ENCODE measurements at regions not wholly inside any gene's neighbourhood (a gene's known extent, or its start where the extent isn't known, plus 50 kb on each side); places are given as distances from the start of the nearest gene placed in this dataset.

- Histone ChIP-seq H3K27ac (ENCODE audit: low read depth in 1 of 2, low read length in 2 of 2) (no peak overlapping the region), H3K4me1 (ENCODE audit: insufficient read depth, low read length) (no peaks in the 10 kb centered on the region), H3K27me3 (ENCODE audit: control insufficient read depth in 1 of 2, insufficient read depth in 2 of 2, low read length in 2 of 2) (no peaks in the 10 kb centered on the region), H3K9me3 (ENCODE audit: control insufficient read depth in 1 of 2, insufficient read depth in 1 of 2, low read length in 2 of 2) (peaks cover 3 to 5% of the 10 kb centered on the region in 2 experiments), H3K4me3 (ENCODE audit: low read length) (no peak overlapping the region), H3K36me3 (ENCODE audit: insufficient read depth, low read length) (no peaks in the 10 kb centered on the region)
- peaks cover 10% of the 10 kb centered on the region for H3K9me3 Mint-ChIP-seq
- no peaks in the 10 kb centered on the region for H3K36me3 Mint-ChIP-seq (ENCODE audit: low read depth)
- H3K4me1 Mint-ChIP-seq (ENCODE audit: low read depth), result no peaks in the 10 kb centered on the region
- ChIA-PET CTCF (interaction anchor here (0.5 kb wide), 1 partner anchor 1904 kb away, joined by 3 read pairs; no protein-coding TSS in a partner anchor), POLR2A (no interaction called here)
- TF ChIP-seq CTCF (IDR thresholded peaks at IDR 0.05), result no peak
- H3K4me3 Mint-ChIP-seq, result no peak overlapping the region
- DNase-seq (no peak), ATAC-seq (ENCODE audit: poor library complexity) (no peak)
- intact Hi-C loops (cut with DNase I, micrococcal nuclease), result no loop called here
- H3K27me3 Mint-ChIP-seq, result no peaks in the 10 kb centered on the region
- no peak overlapping the region for H3K27ac Mint-ChIP-seq
Observed at GRCh38 chr16:8342276-8342675, 248.0 kb downstream of the TMEM114 start.

- no peak overlapping the region for H3K4me3 Mint-ChIP-seq
Observed at GRCh38 chr16:8330761-8331160, 259.6 kb downstream of the TMEM114 start.

GRCh38 chr16:8326232-8326631 lies 264.1 kb downstream of the TMEM114 start:
- Mint-ChIP-seq H3K27me3 (no peaks in the 10 kb centered on the region), H3K9me3 (peaks cover 10% of the 10 kb centered on the region), H3K4me3 (no peak overlapping the region), H3K4me1 (ENCODE audit: low read depth) (no peaks in the 10 kb centered on the region), H3K36me3 (ENCODE audit: low read depth) (no peaks in the 10 kb centered on the region), H3K27ac (no peak overlapping the region)
- CTCF ChIA-PET, result no interaction called here
- ATAC-seq (ENCODE audit: poor library complexity) (no peak), DNase-seq (no peak)
- Histone ChIP-seq H3K27me3 (ENCODE audit: control insufficient read depth in 1 of 2, insufficient read depth in 2 of 2, low read length in 2 of 2) (no peaks in the 10 kb centered on the region), H3K4me1 (ENCODE audit: insufficient read depth, low read length) (no peaks in the 10 kb centered on the region), H3K36me3 (ENCODE audit: insufficient read depth, low read length) (no peaks in the 10 kb centered on the region), H3K4me3 (ENCODE audit: low read length) (no peak overlapping the region), H3K27ac (ENCODE audit: low read depth in 1 of 2, low read length in 2 of 2) (no peak overlapping the region), H3K9me3 (ENCODE audit: control insufficient read depth in 1 of 2, insufficient read depth in 1 of 2, low read length in 2 of 2) (peaks cover 6% of the 10 kb centered on the region in 2 experiments)
- no peak for TF ChIP-seq CTCF (IDR thresholded peaks at IDR 0.05)
- POLR2A ChIA-PET, result no interaction called here
- intact Hi-C loops (cut with DNase I, micrococcal nuclease), result no loop called here

More at GRCh38 chr16:8330761-8331160, 259.6 kb downstream of the TMEM114 start:
- Mint-ChIP-seq H3K4me1 (ENCODE audit: low read depth) (no peaks in the 10 kb centered on the region), H3K27ac (no peak overlapping the region), H3K36me3 (ENCODE audit: low read depth) (no peaks in the 10 kb centered on the region), H3K27me3 (no peaks in the 10 kb centered on the region), H3K9me3 (peaks cover 3% of the 10 kb centered on the region)
- no peak overlapping the region for H3K27ac ChIP-seq (ENCODE audit: low read depth in 1 of 2, low read length in 2 of 2)
- intact Hi-C loops (cut with DNase I, micrococcal nuclease), result no loop called here
- H3K4me3 ChIP-seq (ENCODE audit: low read length), result no peak overlapping the region
- H3K4me1 ChIP-seq (ENCODE audit: insufficient read depth, low read length), result no peaks in the 10 kb centered on the region
- H3K9me3 ChIP-seq (ENCODE audit: control insufficient read depth in 1 of 2, insufficient read depth in 1 of 2, low read length in 2 of 2), result peaks cover 6% of the 10 kb centered on the region in 2 experiments
- ChIA-PET CTCF (no interaction called here), POLR2A (no interaction called here)
- DNase-seq (no peak), ATAC-seq (ENCODE audit: poor library complexity) (no peak)
- H3K27me3 ChIP-seq (ENCODE audit: control insufficient read depth in 1 of 2, insufficient read depth in 2 of 2, low read length in 2 of 2), result no peaks in the 10 kb centered on the region
- TF ChIP-seq CTCF (IDR thresholded peaks at IDR 0.05), result no peak
- no peaks in the 10 kb centered on the region for H3K36me3 ChIP-seq (ENCODE audit: insufficient read depth, low read length)

Measured in CD4-positive, alpha-beta T cell (primary cell).